ENCODE measurements at regions not wholly inside any gene's neighbourhood (a gene's known extent, or its start where the extent isn't known, plus 50 kb on each side); places are given as distances from the start of the nearest gene placed in this dataset.

GRCh38 chr3:25056036-25056755, 371.9 kb upstream of the RARB start:
- Histone ChIP-seq H3K4me3 (no peak overlapping the region), H3K36me3 (no peaks in the 10 kb centered on the region), H3K27me3 (no peaks in the 10 kb centered on the region), H3K9me3 (no peaks in the 10 kb centered on the region), H3K27ac (no peak overlapping the region), H3K4me1 (peaks cover 8% of the 10 kb centered on the region)
- no peak for TF ChIP-seq POLR2A (IDR thresholded peaks at IDR 0.05)
- TF ChIP-seq POLR2AphosphoS5 (IDR thresholded peaks at IDR 0.05) = no peak
- no peak for TF ChIP-seq EP300 (IDR thresholded peaks at IDR 0.05)
- TF ChIP-seq, protein P1, sequence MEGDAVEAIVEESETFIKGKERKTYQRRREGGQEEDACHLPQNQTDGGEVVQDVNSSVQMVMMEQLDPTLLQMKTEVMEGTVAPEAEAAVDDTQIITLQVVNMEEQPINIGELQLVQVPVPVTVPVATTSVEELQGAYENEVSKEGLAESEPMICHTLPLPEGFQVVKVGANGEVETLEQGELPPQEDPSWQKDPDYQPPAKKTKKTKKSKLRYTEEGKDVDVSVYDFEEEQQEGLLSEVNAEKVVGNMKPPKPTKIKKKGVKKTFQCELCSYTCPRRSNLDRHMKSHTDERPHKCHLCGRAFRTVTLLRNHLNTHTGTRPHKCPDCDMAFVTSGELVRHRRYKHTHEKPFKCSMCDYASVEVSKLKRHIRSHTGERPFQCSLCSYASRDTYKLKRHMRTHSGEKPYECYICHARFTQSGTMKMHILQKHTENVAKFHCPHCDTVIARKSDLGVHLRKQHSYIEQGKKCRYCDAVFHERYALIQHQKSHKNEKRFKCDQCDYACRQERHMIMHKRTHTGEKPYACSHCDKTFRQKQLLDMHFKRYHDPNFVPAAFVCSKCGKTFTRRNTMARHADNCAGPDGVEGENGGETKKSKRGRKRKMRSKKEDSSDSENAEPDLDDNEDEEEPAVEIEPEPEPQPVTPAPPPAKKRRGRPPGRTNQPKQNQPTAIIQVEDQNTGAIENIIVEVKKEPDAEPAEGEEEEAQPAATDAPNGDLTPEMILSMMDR (IDR thresholded peaks at IDR 0.05) = no peak
- DNase-seq (ENCODE audit: low spot score in 2 of 2) = no peak
- 60% methylated on average over 1 of the region's 1 CpG for WGBS

- no peak for DNase-seq (ENCODE audit: low spot score in 2 of 2)
- no peak overlapping the region for H3K4me3 ChIP-seq
- no peaks in the 10 kb centered on the region for H3K9me3 ChIP-seq
- peaks cover 8% of the 10 kb centered on the region for H3K4me1 ChIP-seq
- no peak overlapping the region for H3K27ac ChIP-seq
- no peaks in the 10 kb centered on the region for H3K36me3 ChIP-seq
- H3K27me3 ChIP-seq = no peaks in the 10 kb centered on the region
- 67% methylated on average over 3 of the region's 3 CpGs for WGBS
- TF ChIP-seq EP300 (IDR thresholded peaks at IDR 0.05) = no peak
- TF ChIP-seq POLR2AphosphoS5 (IDR thresholded peaks at IDR 0.05) = no peak
- no peak for TF ChIP-seq POLR2A (IDR thresholded peaks at IDR 0.05)
Measured at GRCh38 chr3:25056803-25057351, 371.2 kb upstream of the RARB start.

DNA sequence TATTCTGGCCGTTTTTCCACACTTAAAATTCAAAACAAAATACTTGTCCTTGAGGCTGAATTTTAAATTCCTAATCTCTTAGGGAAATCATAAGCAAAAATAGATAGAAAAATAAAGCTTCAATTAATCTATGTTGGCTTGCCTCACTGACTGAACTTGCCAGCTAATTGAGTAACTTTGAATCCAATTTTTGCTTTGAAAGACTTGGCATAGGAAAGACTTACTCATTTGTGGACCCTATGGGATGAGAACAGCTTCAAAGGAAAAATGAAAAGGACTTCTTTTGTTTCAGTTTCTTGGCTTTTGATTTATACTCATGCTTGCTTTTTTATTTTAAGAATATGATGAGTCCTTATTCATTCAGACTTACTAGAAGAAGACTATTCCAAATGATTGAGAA, 370.7 kb upstream of the RARB start:
- Histone ChIP-seq H3K27me3 (no peaks in the 10 kb centered on the region), H3K4me1 (peaks cover 8% of the 10 kb centered on the region), H3K27ac (no peak overlapping the region), H3K4me3 (no peak overlapping the region), H3K36me3 (no peaks in the 10 kb centered on the region), H3K9me3 (no peaks in the 10 kb centered on the region)
- WGBS = 13% methylated on average over 1 of the region's 1 CpG
- TF ChIP-seq EP300 (IDR thresholded peaks at IDR 0.05) (no peak), POLR2A (IDR thresholded peaks at IDR 0.05) (no peak), POLR2AphosphoS5 (IDR thresholded peaks at IDR 0.05) (no peak)
- TF ChIP-seq, protein P1 (IDR thresholded peaks at IDR 0.05) = no peak
- no peak for DNase-seq (ENCODE audit: low spot score in 2 of 2)

GRCh38 chr3:25064681-25065080, 363.4 kb upstream of the RARB start:
- no peaks in the 10 kb centered on the region for H3K36me3 ChIP-seq
- TF ChIP-seq EP300 (IDR thresholded peaks at IDR 0.05) (no peak), POLR2A (IDR thresholded peaks at IDR 0.05) (no peak), POLR2AphosphoS5 (IDR thresholded peaks at IDR 0.05) (no peak)
- TF ChIP-seq, protein P1 (IDR thresholded peaks at IDR 0.05) = no peak
- no peaks in the 10 kb centered on the region for H3K9me3 ChIP-seq
- no peaks in the 10 kb centered on the region for H3K4me1 ChIP-seq
- H3K27ac ChIP-seq = no peak overlapping the region
- H3K27me3 ChIP-seq = no peaks in the 10 kb centered on the region
- H3K4me3 ChIP-seq = no peak overlapping the region
- 95% methylated on average over 2 of the region's 2 CpGs for WGBS
- no peak for DNase-seq (ENCODE audit: low spot score in 2 of 2)

- WGBS = 90% methylated on average over 3 of the region's 3 CpGs
- Histone ChIP-seq H3K4me1 (no peaks in the 10 kb centered on the region), H3K27ac (no peak overlapping the region), H3K36me3 (no peaks in the 10 kb centered on the region), H3K9me3 (no peaks in the 10 kb centered on the region), H3K4me3 (no peak overlapping the region), H3K27me3 (no peaks in the 10 kb centered on the region)
- no peak for DNase-seq (ENCODE audit: low spot score in 2 of 2)
- TF ChIP-seq, protein P1 (IDR thresholded peaks at IDR 0.05) = no peak
Measured at GRCh38 chr3:25069970-25070369, 358.1 kb upstream of the RARB start.

Data from suprapubic skin (tissue), 4 donors.